Mesothelial cell of epicardium (in vitro differentiated cells): ENCODE measurements at regions not wholly inside any gene's neighbourhood (a gene's known extent, or its start where the extent isn't known, plus 50 kb on each side); places are given as distances from the start of the nearest gene placed in this dataset.

ENCODE experiments used
- DNase-seq, 2 experiments: peaks; one replicate each; pipeline ENCODE4 v3.0.0; 2021; ENCODE audit warnings: low spot score in 2 of 2; ENCODE audit not compliant: unreplicated experiment in 2 of 2
- H3K27ac Mint-ChIP-seq: 2 replicates; pipeline ENCODE4 v1.8.0; 2021; ENCODE audit warnings: mixed read lengths
- H3K27me3 Mint-ChIP-seq: 2 replicates; pipeline ENCODE4 v1.8.0; 2021; ENCODE audit warnings: low read depth, mixed read lengths
- H3K36me3 Mint-ChIP-seq: 2 replicates; pipeline ENCODE4 v1.8.0; 2021; ENCODE audit warnings: mixed read lengths
- H3K4me1 Mint-ChIP-seq: 2 replicates; pipeline ENCODE4 v1.8.0; 2021; ENCODE audit warnings: mixed read lengths
- H3K4me3 Mint-ChIP-seq: 2 replicates; pipeline ENCODE4 v1.8.0; 2021; ENCODE audit warnings: mild to moderate bottlenecking, moderate library complexity, mixed read lengths
- H3K9me3 Mint-ChIP-seq: 2 replicates; pipeline ENCODE4 v1.8.0; 2021; ENCODE audit warnings: mixed read lengths
- TF ChIP-seq, protein P1 (sequence below): fragments of 200-600 bp; sonication (generic); IDR thresholded peaks from one replicate; pipeline ENCODE4 v1.5.0; 2021; ENCODE audit warnings: antibody characterized with exemption; ENCODE audit not compliant: unreplicated experiment

DNA sequence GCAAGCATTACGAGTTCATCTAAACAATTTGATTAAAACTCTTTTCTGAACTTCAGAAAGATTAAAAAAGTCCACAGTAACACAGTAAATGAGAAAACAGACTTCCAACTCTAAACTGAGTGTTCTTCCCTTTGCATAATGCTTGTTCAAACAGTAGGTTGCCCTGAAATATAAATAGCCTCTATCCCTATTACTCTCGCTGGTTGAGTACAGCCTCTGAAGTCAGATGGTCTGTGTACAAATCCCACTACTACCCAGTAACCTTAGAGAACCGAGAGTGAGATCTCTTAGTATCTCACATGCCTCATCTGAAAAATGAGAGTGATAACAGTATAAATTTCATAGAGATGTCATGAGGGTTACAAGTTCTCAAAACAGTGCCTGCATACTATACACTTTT lies 591.6 kb downstream of the CAAP1 start:
- Mint-ChIP-seq H3K27me3 (no peaks in the 10 kb centered on the region), H3K27ac (no peak overlapping the region), H3K9me3 (no peaks in the 10 kb centered on the region), H3K4me1 (no peaks in the 10 kb centered on the region), H3K4me3 (no peak overlapping the region), H3K36me3 (no peaks in the 10 kb centered on the region)
- DNase-seq, result no peak
- TF ChIP-seq, protein P1, sequence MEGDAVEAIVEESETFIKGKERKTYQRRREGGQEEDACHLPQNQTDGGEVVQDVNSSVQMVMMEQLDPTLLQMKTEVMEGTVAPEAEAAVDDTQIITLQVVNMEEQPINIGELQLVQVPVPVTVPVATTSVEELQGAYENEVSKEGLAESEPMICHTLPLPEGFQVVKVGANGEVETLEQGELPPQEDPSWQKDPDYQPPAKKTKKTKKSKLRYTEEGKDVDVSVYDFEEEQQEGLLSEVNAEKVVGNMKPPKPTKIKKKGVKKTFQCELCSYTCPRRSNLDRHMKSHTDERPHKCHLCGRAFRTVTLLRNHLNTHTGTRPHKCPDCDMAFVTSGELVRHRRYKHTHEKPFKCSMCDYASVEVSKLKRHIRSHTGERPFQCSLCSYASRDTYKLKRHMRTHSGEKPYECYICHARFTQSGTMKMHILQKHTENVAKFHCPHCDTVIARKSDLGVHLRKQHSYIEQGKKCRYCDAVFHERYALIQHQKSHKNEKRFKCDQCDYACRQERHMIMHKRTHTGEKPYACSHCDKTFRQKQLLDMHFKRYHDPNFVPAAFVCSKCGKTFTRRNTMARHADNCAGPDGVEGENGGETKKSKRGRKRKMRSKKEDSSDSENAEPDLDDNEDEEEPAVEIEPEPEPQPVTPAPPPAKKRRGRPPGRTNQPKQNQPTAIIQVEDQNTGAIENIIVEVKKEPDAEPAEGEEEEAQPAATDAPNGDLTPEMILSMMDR, result no peak

DNA sequence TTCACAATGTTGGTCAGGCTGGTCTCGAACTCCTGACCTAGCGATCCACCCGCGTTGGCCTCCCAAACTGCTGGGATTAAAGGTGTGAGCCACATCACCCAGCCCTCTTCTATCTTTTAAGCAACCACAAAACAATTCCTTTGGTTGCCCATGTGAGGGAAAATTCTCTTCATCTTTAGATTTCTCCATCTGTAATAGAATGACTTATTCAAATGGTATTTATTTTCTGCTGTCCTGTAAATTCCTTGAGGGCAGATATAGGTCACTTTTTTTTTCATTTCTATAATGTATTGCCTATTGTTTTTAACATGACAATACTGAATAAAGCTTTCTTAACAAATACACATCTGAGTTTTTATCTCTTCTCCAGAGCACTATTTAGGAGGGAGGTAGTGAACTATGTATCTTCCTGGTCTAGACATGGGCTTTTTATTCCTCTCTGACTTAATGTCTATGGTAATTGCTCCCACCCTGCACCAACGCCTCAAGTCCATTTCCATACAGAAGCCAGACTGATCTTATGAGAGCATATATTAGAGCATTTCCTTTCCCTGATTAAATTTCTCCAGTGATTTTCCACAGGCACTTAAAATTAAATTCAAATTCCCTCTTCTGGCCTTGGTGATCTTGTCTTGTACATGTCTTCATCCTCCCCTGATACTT lies 595.6 kb downstream of the CAAP1 start:
- DNase-seq, result no peak
- Mint-ChIP-seq H3K4me1 (no peaks in the 10 kb centered on the region), H3K27ac (no peak overlapping the region), H3K9me3 (no peaks in the 10 kb centered on the region), H3K27me3 (no peaks in the 10 kb centered on the region), H3K4me3 (no peak overlapping the region), H3K36me3 (no peaks in the 10 kb centered on the region)
- TF ChIP-seq, protein P1, result no peak

DNA sequence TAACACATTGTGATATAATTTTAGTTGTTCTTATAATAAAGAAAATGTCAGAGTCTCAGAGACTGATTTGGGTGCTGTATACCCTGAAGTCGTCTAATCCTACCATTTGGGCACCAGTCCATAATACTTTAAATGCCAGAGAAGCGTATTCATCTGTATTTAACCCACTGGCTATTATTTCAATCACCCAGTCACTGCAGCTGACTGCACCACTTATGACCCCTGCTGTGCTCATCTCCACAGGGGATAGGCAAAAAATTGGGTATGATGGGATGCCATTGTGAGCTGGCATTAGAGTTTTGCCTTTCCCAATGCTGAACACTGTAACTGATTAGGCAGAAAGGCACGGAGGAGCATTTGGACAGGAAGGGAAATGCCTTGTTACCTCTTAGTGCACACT lies 599.7 kb downstream of the CAAP1 start:
- no peaks in the 10 kb centered on the region for H3K4me1 Mint-ChIP-seq
- H3K27ac Mint-ChIP-seq, result no peak overlapping the region
- no peak for DNase-seq
- no peak overlapping the region for H3K4me3 Mint-ChIP-seq
- TF ChIP-seq, protein P1, result no peak
- H3K36me3 Mint-ChIP-seq, result no peaks in the 10 kb centered on the region
- no peaks in the 10 kb centered on the region for H3K27me3 Mint-ChIP-seq
- peaks cover 27% of the 10 kb centered on the region for H3K9me3 Mint-ChIP-seq

DNA sequence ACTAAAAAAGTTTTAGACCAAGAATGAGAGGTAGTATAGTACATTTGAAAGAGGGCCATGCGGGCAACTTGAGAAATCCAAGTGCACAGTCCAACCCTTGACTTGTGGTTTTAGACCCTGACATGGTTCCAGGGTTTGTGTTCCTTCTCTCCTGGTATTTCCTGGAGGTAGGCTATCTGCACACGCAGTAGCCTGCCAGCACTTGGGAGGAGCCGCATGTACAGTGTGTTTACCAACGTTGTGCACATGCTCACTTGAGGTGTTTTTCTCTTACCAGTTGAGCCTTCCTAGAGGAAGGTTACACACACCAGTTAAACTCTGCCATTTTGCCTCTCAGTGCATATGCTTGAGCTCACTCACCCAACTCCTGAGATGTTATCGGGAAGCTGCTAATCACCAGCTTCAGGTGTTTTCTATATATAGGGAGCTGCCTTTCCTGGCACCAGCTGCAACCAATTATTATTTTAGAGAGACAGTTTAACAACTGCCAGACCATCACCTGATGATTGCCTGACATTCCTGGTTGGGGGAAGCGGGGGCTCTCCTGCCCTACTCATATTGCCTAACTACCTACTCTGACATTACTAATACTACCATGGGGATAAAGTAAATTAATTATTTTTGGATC lies 593.4 kb upstream of the TUSC1 start:
- Mint-ChIP-seq H3K4me3 (no peak overlapping the region), H3K9me3 (no peaks in the 10 kb centered on the region)
- DNase-seq, result no peak

DNA sequence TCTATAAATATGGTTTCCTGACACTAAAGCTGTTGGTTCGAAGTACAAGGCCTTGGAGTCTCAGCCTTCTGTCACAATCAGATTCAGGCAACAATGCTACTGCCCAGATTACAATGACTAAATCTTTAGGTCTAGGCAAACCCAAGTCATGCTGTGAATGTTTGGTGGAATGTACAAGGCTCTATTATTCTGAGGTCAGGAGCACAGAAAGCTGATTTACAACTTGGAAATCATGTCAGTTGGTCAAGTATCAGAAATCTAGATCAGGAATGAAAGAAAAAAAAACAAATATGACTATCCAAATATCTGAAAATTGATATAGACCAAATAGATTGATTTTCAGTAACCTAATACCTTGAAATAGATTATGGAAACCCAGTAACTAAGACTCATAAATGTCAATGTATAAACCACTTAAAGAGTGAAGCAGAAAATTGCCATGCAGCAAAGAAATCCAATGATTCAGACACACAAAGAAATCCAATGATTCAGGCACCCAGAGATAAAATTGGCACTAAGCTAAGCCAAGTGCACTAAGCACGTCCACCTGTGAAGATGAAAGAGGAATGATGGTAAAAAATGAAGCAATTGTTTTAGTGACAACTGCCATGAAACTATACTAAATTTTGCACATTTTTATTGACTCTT lies 588.0 kb upstream of the TUSC1 start:
- Mint-ChIP-seq H3K9me3 (peaks cover 14% of the 10 kb centered on the region), H3K27me3 (no peaks in the 10 kb centered on the region), H3K27ac (no peak overlapping the region), H3K36me3 (peaks cover 2% of the 10 kb centered on the region), H3K4me1 (peaks cover 6% of the 10 kb centered on the region), H3K4me3 (no peak overlapping the region)
- no peak for DNase-seq
- TF ChIP-seq, protein P1, result no peak

More for the DNA sequence above, 593.4 kb upstream of the TUSC1 start:
- no peaks in the 10 kb centered on the region for H3K4me1 Mint-ChIP-seq
- TF ChIP-seq, protein P1, result no peak
- H3K36me3 Mint-ChIP-seq, result no peaks in the 10 kb centered on the region
- no peak overlapping the region for H3K27ac Mint-ChIP-seq
- no peaks in the 10 kb centered on the region for H3K27me3 Mint-ChIP-seq
